Femur (tissue), 1 donor: ENCODE measurements at regions not wholly inside any gene's neighbourhood (a gene's known extent, or its start where the extent isn't known, plus 50 kb on each side); places are given as distances from the start of the nearest gene placed in this dataset.
"Not testable (repeated sequence)": the region's sequence is repeated elsewhere in the genome, so short reads cannot be mapped to it uniquely, and the experiment has no call there.

Experiments used
- DNase-seq: peaks from one replicate; pipeline ENCODE4 v3.0.0-alpha.2; 2017

- no peak for DNase-seq
These were observed 1199.7 kb downstream of the CNTNAP5 start for GRCh38 chr2:125224830-125225229.

- no peak for DNase-seq
These were observed 1202.8 kb downstream of the CNTNAP5 start for GRCh38 chr2:125227843-125228392.

- no peak for DNase-seq
These were observed 1215.8 kb downstream of the CNTNAP5 start for GRCh38 chr2:125240870-125241269.

- DNase-seq, result no peak
These were observed 1218.0 kb downstream of the CNTNAP5 start for GRCh38 chr2:125243074-125243473.

GRCh38 chr2:125254010-125254409 is 1228.9 kb downstream of the CNTNAP5 start:
- no peak for DNase-seq

- DNase-seq, result peak; percentile 53
These were observed 1234.4 kb downstream of the CNTNAP5 start for GRCh38 chr2:125259451-125259850.

GRCh38 chr2:125260366-125260930 is 1235.4 kb downstream of the CNTNAP5 start:
- DNase-seq, result not testable (repeated sequence)

GRCh38 chr2:125264453-125264852 is 1239.4 kb downstream of the CNTNAP5 start:
- DNase-seq, result no peak

- DNase-seq, result no peak
These were observed 1242.6 kb downstream of the CNTNAP5 start for GRCh38 chr2:125267683-125268082.

- no peak for DNase-seq
These were observed 1247.6 kb downstream of the CNTNAP5 start for GRCh38 chr2:125272651-125273050.

- no peak for DNase-seq
These were observed 1249.6 kb downstream of the CNTNAP5 start for GRCh38 chr2:125274718-125275117.

- no peak for DNase-seq
These were observed 1255.2 kb downstream of the CNTNAP5 start for GRCh38 chr2:125280265-125280664.

- DNase-seq, result no peak
These were observed 1256.2 kb downstream of the CNTNAP5 start for GRCh38 chr2:125281242-125281641.

- no peak for DNase-seq
These were observed 1271.7 kb downstream of the CNTNAP5 start for GRCh38 chr2:125296742-125297141.

- DNase-seq, result no peak
These were observed 1285.7 kb downstream of the CNTNAP5 start for GRCh38 chr2:125310657-125311364.

GRCh38 chr2:125312342-125312741 is 1287.3 kb downstream of the CNTNAP5 start:
- no peak for DNase-seq

- no peak for DNase-seq
These were observed 1288.7 kb downstream of the CNTNAP5 start for GRCh38 chr2:125313806-125314205.

GRCh38 chr2:125318740-125319139 is 1293.7 kb downstream of the CNTNAP5 start:
- no peak for DNase-seq

- no peak for DNase-seq
These were observed 1299.2 kb downstream of the CNTNAP5 start for GRCh38 chr2:125324273-125324672.

GRCh38 chr2:125330133-125330532 is 1305.0 kb downstream of the CNTNAP5 start:
- DNase-seq, result no peak

GRCh38 chr2:125341353-125341752 is 1314.6 kb upstream of the GYPC start:
- DNase-seq, result no peak

GRCh38 chr2:125353542-125353941 is 1302.4 kb upstream of the GYPC start:
- not testable (repeated sequence) for DNase-seq

- no peak for DNase-seq
These were observed 1291.6 kb upstream of the GYPC start for GRCh38 chr2:125364192-125364983.

- no peak for DNase-seq
These were observed 1291.0 kb upstream of the GYPC start for GRCh38 chr2:125364984-125365265.
